WTC11 (cell line): ENCODE measurements at regions not wholly inside any gene's neighbourhood (a gene's known extent, or its start where the extent isn't known, plus 50 kb on each side); places are given as distances from the start of the nearest gene placed in this dataset.

Source experiments
- ATAC-seq: fragments of 200-7000 bp; cut with Tn5 transposase; 2 replicates; pipeline ENCODE4 v1.10.0; 2021; ENCODE audit warnings: mild to moderate bottlenecking, moderate library complexity
- CTCF ChIA-PET: fragments of 300-600 bp; sonication (Branson Sonifier 250); formaldehyde crosslinking; loops from one replicate; lab custom pipeline; 2021; ENCODE audit warnings: antibody characterized with exemption; lab: Charles Lee
- POLR2A ChIA-PET: fragments of 350-600 bp; sonication (Branson Sonifier 250); formaldehyde crosslinking; loops from one replicate; lab custom pipeline; 2021; ENCODE audit warnings: antibody characterized with exemption; lab: Charles Lee
- DNase-seq: peaks from one replicate; pipeline ENCODE4 v3.0.0; 2021; ENCODE audit warnings: low spot score
- H3K27ac Mint-ChIP-seq: 2 replicates; pipeline ENCODE4 v1.8.0; 2021; ENCODE audit warnings: mixed read lengths
- H3K27me3 Mint-ChIP-seq: 2 replicates; pipeline ENCODE4 v1.8.0; 2021; ENCODE audit warnings: low read depth, mild to moderate bottlenecking, moderate library complexity, mixed read lengths
- H3K36me3 Mint-ChIP-seq: 2 replicates; pipeline ENCODE4 v1.8.0; 2021; ENCODE audit warnings: mixed read lengths
- H3K4me1 Mint-ChIP-seq: 2 replicates; pipeline ENCODE4 v1.8.0; 2022; ENCODE audit warnings: mixed read lengths
- H3K4me3 Mint-ChIP-seq: 2 replicates; pipeline ENCODE4 v1.8.0; 2021; ENCODE audit warnings: mild to moderate bottlenecking, moderate library complexity, mixed read lengths
- H3K9me3 Mint-ChIP-seq: 2 replicates; pipeline ENCODE4 v1.8.0; 2021; ENCODE audit warnings: mixed read lengths
- ELF4 ChIP-seq: sonication (generic); formaldehyde crosslinking; IDR thresholded peaks from 2 replicates; pipeline ENCODE4 v1.8.1; 2022; ENCODE audit warnings: low read depth, mild to moderate bottlenecking, moderate library complexity, missing genetic modification reagents
- FOXK1 ChIP-seq: sonication (generic); formaldehyde crosslinking; IDR thresholded peaks from 2 replicates; pipeline ENCODE4 v1.8.0; 2022; ENCODE audit warnings: mild to moderate bottlenecking, moderate library complexity, missing genetic modification reagents
- GRHL2 ChIP-seq: fragments of 250-450 bp; sonication (Bioruptor Pico); IDR thresholded peaks from 2 replicates; pipeline ENCODE4 v1.8.0; 2022; ENCODE audit warnings: mild to moderate bottlenecking, moderate library complexity; ENCODE audit not compliant: insufficient replicate concordance, severe bottlenecking
- MXD4 ChIP-seq: fragments of 250-450 bp; sonication (Bioruptor Pico); IDR thresholded peaks from 2 replicates; pipeline ENCODE4 v1.8.0; 2021; ENCODE audit warnings: mild to moderate bottlenecking, moderate library complexity, borderline replicate concordance
- NR2C2 ChIP-seq: sonication (generic); formaldehyde crosslinking; IDR thresholded peaks from 2 replicates; pipeline ENCODE4 v1.8.0; 2022; ENCODE audit warnings: mild to moderate bottlenecking, missing genetic modification reagents
- OVOL2 ChIP-seq: fragments of 250-450 bp; sonication (Bioruptor Pico); IDR thresholded peaks from 2 replicates; pipeline ENCODE4 v1.9.0; 2021; ENCODE audit warnings: mild to moderate bottlenecking, borderline replicate concordance
- SOX15 ChIP-seq: fragments of 250-450 bp; sonication (Bioruptor Pico); IDR thresholded peaks from 2 replicates; pipeline ENCODE4 v1.9.0; 2021; ENCODE audit warnings: mild to moderate bottlenecking
- TCF7 ChIP-seq: sonication (generic); formaldehyde crosslinking; IDR thresholded peaks from 2 replicates; pipeline ENCODE4 v1.8.0; 2022; ENCODE audit warnings: mild to moderate bottlenecking, low read depth, missing genetic modification reagents, moderate library complexity
- TEAD4 ChIP-seq: sonication (generic); formaldehyde crosslinking; IDR thresholded peaks from 2 replicates; pipeline ENCODE4 v1.8.0; 2022; ENCODE audit warnings: mild to moderate bottlenecking, missing genetic modification reagents
- TP53 ChIP-seq: sonication (generic); formaldehyde crosslinking; IDR thresholded peaks from 2 replicates; pipeline ENCODE4 v1.8.1; 2023; ENCODE audit warnings: mild to moderate bottlenecking, missing genetic modification reagents
- ZNF121 ChIP-seq: sonication (generic); formaldehyde crosslinking; IDR thresholded peaks from 2 replicates; pipeline ENCODE4 v1.8.0; 2023; ENCODE audit warnings: missing genetic modification reagents
- ZNF219 ChIP-seq: sonication (generic); formaldehyde crosslinking; IDR thresholded peaks from 2 replicates; pipeline ENCODE4 v1.8.0; 2023; ENCODE audit warnings: missing genetic modification reagents, mild to moderate bottlenecking, borderline replicate concordance
- ZNF263 ChIP-seq: sonication (generic); formaldehyde crosslinking; IDR thresholded peaks from 2 replicates; pipeline ENCODE4 v1.8.1; 2022; ENCODE audit warnings: low read depth, mild to moderate bottlenecking, moderate library complexity, missing genetic modification reagents
- ZNF317 ChIP-seq: sonication (generic); formaldehyde crosslinking; IDR thresholded peaks from 2 replicates; pipeline ENCODE4 v1.8.1; 2023; ENCODE audit warnings: low read depth, mild to moderate bottlenecking, moderate library complexity, missing genetic modification reagents, borderline replicate concordance
- TF ChIP-seq, protein P1 (sequence below): fragments of 250-450 bp; sonication (Bioruptor Pico); IDR thresholded peaks from 2 replicates; pipeline ENCODE4 v1.9.0; 2021; ENCODE audit warnings: mild to moderate bottlenecking, borderline replicate concordance
- TF ChIP-seq, protein P2 (sequence below): sonication (generic); formaldehyde crosslinking; IDR thresholded peaks from 2 replicates; pipeline ENCODE4 v1.8.0; 2023; ENCODE audit warnings: missing genetic modification reagents
- TF ChIP-seq, protein P3 (sequence below): sonication (generic); formaldehyde crosslinking; conservative IDR thresholded peaks from 2 replicates; pipeline ENCODE4 v1.8.1; 2023; ENCODE audit warnings: mild to moderate bottlenecking, low read depth, missing genetic modification reagents, moderate library complexity
- TF ChIP-seq, protein P4 (sequence below): sonication (generic); formaldehyde crosslinking; IDR thresholded peaks from 2 replicates; pipeline ENCODE4 v1.8.1; 2023; ENCODE audit warnings: mild to moderate bottlenecking, missing genetic modification reagents, borderline replicate concordance
- TF ChIP-seq, protein P5 (sequence below): fragments of 200-600 bp; IDR thresholded peaks from 2 replicates; pipeline ENCODE4 v1.8.0; 2022; ENCODE audit warnings: antibody characterized with exemption

DNA sequence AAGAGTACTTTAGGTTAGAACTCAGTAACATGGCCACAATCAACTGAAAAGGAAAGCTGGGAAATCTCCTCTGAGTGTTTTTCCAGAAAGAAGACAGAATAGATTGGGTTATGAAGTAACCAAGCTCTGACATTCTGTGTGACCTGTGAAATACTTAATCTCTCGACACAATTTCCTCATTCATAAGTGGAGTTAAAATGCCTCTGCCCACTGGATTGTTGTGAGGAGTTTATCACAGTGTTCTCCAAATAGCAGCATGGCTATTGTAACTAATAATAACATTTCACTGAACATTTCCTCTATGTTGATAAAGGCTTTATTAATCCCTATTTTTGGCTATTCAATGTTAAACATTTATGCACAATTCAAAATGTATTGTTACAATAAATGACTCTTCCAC lies 311.0 kb downstream of the GABRB2 start:
- H3K27ac Mint-ChIP-seq, result no peak overlapping the region
- H3K27me3 Mint-ChIP-seq, result no peaks in the 10 kb centered on the region
- CTCF ChIA-PET, result no interaction called here
- peaks cover 13% of the 10 kb centered on the region for H3K36me3 Mint-ChIP-seq
- DNase-seq, result no peak
- no peak for ATAC-seq
- peaks cover 9% of the 10 kb centered on the region; the same call in 1 of the 2 replicates for H3K4me1 Mint-ChIP-seq
- peaks cover 30% of the 10 kb centered on the region for H3K9me3 Mint-ChIP-seq
- TF ChIP-seq FOXK1 (CRISPR knock-in tag), result no peak
- TF ChIP-seq SOX15 (CRISPR knock-in tag), result no peak
- no peak for TF ChIP-seq NR2C2 (CRISPR knock-in tag)
- TF ChIP-seq ELF4 (CRISPR knock-in tag), result no peak
- TF ChIP-seq, protein P1, sequence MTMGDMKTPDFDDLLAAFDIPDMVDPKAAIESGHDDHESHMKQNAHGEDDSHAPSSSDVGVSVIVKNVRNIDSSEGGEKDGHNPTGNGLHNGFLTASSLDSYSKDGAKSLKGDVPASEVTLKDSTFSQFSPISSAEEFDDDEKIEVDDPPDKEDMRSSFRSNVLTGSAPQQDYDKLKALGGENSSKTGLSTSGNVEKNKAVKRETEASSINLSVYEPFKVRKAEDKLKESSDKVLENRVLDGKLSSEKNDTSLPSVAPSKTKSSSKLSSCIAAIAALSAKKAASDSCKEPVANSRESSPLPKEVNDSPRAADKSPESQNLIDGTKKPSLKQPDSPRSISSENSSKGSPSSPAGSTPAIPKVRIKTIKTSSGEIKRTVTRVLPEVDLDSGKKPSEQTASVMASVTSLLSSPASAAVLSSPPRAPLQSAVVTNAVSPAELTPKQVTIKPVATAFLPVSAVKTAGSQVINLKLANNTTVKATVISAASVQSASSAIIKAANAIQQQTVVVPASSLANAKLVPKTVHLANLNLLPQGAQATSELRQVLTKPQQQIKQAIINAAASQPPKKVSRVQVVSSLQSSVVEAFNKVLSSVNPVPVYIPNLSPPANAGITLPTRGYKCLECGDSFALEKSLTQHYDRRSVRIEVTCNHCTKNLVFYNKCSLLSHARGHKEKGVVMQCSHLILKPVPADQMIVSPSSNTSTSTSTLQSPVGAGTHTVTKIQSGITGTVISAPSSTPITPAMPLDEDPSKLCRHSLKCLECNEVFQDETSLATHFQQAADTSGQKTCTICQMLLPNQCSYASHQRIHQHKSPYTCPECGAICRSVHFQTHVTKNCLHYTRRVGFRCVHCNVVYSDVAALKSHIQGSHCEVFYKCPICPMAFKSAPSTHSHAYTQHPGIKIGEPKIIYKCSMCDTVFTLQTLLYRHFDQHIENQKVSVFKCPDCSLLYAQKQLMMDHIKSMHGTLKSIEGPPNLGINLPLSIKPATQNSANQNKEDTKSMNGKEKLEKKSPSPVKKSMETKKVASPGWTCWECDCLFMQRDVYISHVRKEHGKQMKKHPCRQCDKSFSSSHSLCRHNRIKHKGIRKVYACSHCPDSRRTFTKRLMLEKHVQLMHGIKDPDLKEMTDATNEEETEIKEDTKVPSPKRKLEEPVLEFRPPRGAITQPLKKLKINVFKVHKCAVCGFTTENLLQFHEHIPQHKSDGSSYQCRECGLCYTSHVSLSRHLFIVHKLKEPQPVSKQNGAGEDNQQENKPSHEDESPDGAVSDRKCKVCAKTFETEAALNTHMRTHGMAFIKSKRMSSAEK (CRISPR knock-in tag), result no peak
- no peak for TF ChIP-seq ZNF219 (CRISPR knock-in tag)
- TF ChIP-seq ZNF317 (CRISPR knock-in tag), result no peak
- TF ChIP-seq TCF7, result no peak
- no peak for TF ChIP-seq ZNF121 (CRISPR knock-in tag)
- no peak for TF ChIP-seq OVOL2
- TF ChIP-seq, protein P2, sequence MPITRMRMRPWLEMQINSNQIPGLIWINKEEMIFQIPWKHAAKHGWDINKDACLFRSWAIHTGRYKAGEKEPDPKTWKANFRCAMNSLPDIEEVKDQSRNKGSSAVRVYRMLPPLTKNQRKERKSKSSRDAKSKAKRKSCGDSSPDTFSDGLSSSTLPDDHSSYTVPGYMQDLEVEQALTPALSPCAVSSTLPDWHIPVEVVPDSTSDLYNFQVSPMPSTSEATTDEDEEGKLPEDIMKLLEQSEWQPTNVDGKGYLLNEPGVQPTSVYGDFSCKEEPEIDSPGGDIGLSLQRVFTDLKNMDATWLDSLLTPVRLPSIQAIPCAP, result no peak
- no peak for TF ChIP-seq ZNF263
- TF ChIP-seq, protein P3, sequence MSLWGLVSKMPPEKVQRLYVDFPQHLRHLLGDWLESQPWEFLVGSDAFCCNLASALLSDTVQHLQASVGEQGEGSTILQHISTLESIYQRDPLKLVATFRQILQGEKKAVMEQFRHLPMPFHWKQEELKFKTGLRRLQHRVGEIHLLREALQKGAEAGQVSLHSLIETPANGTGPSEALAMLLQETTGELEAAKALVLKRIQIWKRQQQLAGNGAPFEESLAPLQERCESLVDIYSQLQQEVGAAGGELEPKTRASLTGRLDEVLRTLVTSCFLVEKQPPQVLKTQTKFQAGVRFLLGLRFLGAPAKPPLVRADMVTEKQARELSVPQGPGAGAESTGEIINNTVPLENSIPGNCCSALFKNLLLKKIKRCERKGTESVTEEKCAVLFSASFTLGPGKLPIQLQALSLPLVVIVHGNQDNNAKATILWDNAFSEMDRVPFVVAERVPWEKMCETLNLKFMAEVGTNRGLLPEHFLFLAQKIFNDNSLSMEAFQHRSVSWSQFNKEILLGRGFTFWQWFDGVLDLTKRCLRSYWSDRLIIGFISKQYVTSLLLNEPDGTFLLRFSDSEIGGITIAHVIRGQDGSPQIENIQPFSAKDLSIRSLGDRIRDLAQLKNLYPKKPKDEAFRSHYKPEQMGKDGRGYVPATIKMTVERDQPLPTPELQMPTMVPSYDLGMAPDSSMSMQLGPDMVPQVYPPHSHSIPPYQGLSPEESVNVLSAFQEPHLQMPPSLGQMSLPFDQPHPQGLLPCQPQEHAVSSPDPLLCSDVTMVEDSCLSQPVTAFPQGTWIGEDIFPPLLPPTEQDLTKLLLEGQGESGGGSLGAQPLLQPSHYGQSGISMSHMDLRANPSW (CRISPR knock-in tag), result no peak
- TF ChIP-seq, all 79 proteins: peak for 0
- H3K4me3 Mint-ChIP-seq, result no peak overlapping the region
- POLR2A ChIA-PET, result no interaction called here

DNA sequence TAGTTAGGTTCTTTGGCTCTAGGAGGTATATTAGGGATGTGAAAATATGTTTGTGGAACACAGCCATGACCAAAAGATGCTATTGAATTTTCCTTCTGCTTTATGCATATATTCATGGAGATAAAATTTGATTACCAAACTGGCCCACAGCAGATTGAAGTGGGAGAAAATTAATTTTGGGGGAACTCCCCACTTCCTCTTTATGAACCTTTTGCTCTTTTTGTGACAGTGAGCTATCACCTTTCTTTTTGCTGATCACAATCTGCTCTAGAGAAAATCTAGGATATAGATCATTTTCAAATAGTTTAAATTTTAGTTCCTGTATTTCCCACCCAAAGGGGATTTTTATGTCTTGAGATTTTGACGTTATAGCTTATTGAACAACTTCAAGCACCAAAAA lies 313.0 kb downstream of the GABRB2 start:
- Mint-ChIP-seq H3K4me1 (peaks cover 24% of the 10 kb centered on the region), H3K9me3 (peaks cover 15% of the 10 kb centered on the region), H3K36me3 (peaks cover under 1% of the 10 kb centered on the region), H3K27ac (no peak overlapping the region), H3K27me3 (no peaks in the 10 kb centered on the region), H3K4me3 (no peak overlapping the region)
- DNase-seq (no peak), ATAC-seq (no peak)
- ChIA-PET POLR2A (no interaction called here), CTCF (no interaction called here)
- TF ChIP-seq GRHL2 (CRISPR knock-in tag) (no peak), OVOL2 (no peak), ELF4 (CRISPR knock-in tag) (no peak), MXD4 (CRISPR knock-in tag) (no peak), TP53 (no peak), TEAD4 (CRISPR knock-in tag) (no peak)
- TF ChIP-seq, protein P4, sequence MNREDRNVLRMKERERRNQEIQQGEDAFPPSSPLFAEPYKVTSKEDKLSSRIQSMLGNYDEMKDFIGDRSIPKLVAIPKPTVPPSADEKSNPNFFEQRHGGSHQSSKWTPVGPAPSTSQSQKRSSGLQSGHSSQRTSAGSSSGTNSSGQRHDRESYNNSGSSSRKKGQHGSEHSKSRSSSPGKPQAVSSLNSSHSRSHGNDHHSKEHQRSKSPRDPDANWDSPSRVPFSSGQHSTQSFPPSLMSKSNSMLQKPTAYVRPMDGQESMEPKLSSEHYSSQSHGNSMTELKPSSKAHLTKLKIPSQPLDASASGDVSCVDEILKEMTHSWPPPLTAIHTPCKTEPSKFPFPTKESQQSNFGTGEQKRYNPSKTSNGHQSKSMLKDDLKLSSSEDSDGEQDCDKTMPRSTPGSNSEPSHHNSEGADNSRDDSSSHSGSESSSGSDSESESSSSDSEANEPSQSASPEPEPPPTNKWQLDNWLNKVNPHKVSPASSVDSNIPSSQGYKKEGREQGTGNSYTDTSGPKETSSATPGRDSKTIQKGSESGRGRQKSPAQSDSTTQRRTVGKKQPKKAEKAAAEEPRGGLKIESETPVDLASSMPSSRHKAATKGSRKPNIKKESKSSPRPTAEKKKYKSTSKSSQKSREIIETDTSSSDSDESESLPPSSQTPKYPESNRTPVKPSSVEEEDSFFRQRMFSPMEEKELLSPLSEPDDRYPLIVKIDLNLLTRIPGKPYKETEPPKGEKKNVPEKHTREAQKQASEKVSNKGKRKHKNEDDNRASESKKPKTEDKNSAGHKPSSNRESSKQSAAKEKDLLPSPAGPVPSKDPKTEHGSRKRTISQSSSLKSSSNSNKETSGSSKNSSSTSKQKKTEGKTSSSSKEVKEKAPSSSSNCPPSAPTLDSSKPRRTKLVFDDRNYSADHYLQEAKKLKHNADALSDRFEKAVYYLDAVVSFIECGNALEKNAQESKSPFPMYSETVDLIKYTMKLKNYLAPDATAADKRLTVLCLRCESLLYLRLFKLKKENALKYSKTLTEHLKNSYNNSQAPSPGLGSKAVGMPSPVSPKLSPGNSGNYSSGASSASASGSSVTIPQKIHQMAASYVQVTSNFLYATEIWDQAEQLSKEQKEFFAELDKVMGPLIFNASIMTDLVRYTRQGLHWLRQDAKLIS (CRISPR knock-in tag), result no peak
- TF ChIP-seq, protein P2, result no peak
- TF ChIP-seq, protein P5, sequence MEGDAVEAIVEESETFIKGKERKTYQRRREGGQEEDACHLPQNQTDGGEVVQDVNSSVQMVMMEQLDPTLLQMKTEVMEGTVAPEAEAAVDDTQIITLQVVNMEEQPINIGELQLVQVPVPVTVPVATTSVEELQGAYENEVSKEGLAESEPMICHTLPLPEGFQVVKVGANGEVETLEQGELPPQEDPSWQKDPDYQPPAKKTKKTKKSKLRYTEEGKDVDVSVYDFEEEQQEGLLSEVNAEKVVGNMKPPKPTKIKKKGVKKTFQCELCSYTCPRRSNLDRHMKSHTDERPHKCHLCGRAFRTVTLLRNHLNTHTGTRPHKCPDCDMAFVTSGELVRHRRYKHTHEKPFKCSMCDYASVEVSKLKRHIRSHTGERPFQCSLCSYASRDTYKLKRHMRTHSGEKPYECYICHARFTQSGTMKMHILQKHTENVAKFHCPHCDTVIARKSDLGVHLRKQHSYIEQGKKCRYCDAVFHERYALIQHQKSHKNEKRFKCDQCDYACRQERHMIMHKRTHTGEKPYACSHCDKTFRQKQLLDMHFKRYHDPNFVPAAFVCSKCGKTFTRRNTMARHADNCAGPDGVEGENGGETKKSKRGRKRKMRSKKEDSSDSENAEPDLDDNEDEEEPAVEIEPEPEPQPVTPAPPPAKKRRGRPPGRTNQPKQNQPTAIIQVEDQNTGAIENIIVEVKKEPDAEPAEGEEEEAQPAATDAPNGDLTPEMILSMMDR, result no peak
